SU-DHL-6 (cell line): ENCODE measurements at regions not wholly inside any gene's neighbourhood (a gene's known extent, or its start where the extent isn't known, plus 50 kb on each side); places are given as distances from the start of the nearest gene placed in this dataset.

Experiments used
- EZH2phosphoT487 ChIP-seq: fragments of 200-600 bp; sonication (generic), shearing (Covaris generic); conservative IDR thresholded peaks from 2 replicates; pipeline ENCODE4 v1.6.1; 2018; ENCODE audit warnings: mild to moderate bottlenecking, antibody characterized with exemption, low read length, moderate library complexity, mixed read lengths
- TF ChIP-seq, protein P1 (sequence below): fragments of 200-600 bp; sonication (generic); IDR thresholded peaks from one replicate; pipeline ENCODE4 v1.5.1; 2017; ENCODE audit warnings: antibody characterized with exemption, mild to moderate bottlenecking, low read length, moderate library complexity; ENCODE audit not compliant: insufficient read depth, poor library complexity, severe bottlenecking

DNA sequence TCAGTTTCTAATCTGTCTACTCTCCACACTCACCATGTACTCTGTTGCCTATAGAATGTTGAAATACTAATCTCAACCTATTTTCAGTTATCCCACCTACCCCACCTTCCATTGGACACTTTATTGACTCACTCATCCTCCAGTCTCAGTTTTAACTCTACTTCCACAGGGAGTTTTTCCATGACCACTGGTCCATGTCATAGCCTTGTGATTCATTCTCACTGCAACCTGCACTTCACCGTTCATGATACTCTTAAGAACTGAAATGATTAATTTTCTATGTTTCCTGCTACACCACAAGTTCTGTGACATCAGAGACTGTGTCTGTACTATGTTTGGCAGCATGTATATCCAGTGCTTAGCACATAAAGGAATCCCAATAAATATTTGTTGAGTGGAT lies 122.8 kb upstream of the HSF2 start:
- TF ChIP-seq, protein P1, sequence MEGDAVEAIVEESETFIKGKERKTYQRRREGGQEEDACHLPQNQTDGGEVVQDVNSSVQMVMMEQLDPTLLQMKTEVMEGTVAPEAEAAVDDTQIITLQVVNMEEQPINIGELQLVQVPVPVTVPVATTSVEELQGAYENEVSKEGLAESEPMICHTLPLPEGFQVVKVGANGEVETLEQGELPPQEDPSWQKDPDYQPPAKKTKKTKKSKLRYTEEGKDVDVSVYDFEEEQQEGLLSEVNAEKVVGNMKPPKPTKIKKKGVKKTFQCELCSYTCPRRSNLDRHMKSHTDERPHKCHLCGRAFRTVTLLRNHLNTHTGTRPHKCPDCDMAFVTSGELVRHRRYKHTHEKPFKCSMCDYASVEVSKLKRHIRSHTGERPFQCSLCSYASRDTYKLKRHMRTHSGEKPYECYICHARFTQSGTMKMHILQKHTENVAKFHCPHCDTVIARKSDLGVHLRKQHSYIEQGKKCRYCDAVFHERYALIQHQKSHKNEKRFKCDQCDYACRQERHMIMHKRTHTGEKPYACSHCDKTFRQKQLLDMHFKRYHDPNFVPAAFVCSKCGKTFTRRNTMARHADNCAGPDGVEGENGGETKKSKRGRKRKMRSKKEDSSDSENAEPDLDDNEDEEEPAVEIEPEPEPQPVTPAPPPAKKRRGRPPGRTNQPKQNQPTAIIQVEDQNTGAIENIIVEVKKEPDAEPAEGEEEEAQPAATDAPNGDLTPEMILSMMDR, result no peak
- TF ChIP-seq EZH2phosphoT487, result no peak
